Ishikawa (cell line): ENCODE measurements at regions not wholly inside any gene's neighbourhood (a gene's known extent, or its start where the extent isn't known, plus 50 kb on each side); places are given as distances from the start of the nearest gene placed in this dataset.

Experiments used
- CEBPB ChIP-seq: IDR thresholded peaks from 2 replicates; pipeline ENCODE4 v1.6.1; 2012
- CREB1 ChIP-seq: IDR thresholded peaks from 2 replicates; pipeline ENCODE4 v1.6.1; 2012; ENCODE audit warnings: low read depth
- EGR1 ChIP-seq: IDR thresholded peaks from 2 replicates; pipeline ENCODE4 v1.6.1; 2012
- EP300 ChIP-seq: IDR thresholded peaks from 2 replicates; pipeline ENCODE4 v1.6.1; 2012; ENCODE audit warnings: borderline replicate concordance
- FOXM1 ChIP-seq: IDR thresholded peaks from 2 replicates; pipeline ENCODE4 v1.6.1; 2012; ENCODE audit warnings: low read depth, borderline replicate concordance
- NFIC ChIP-seq: IDR thresholded peaks from 2 replicates; pipeline ENCODE4 v1.6.1; 2012
- RAD21 ChIP-seq: IDR thresholded peaks from 2 replicates; pipeline ENCODE4 v1.6.1; 2012; ENCODE audit warnings: low read depth
- TAF1 ChIP-seq: IDR thresholded peaks from 2 replicates; pipeline ENCODE4 v1.6.1; 2012; ENCODE audit warnings: low read depth, mild to moderate bottlenecking
- TCF12 ChIP-seq: IDR thresholded peaks from 2 replicates; pipeline ENCODE4 v1.6.1; 2012; ENCODE audit warnings: low read depth
- TEAD4 ChIP-seq: IDR thresholded peaks from 2 replicates; pipeline ENCODE4 v1.6.1; 2012
- YY1 ChIP-seq: IDR thresholded peaks from 2 replicates; pipeline ENCODE4 v1.6.1; 2012; ENCODE audit warnings: low read depth
- ZBTB7A ChIP-seq: IDR thresholded peaks from 2 replicates; pipeline ENCODE4 v1.6.1; 2012; ENCODE audit warnings: low read depth
- TF ChIP-seq, protein P1 (sequence below): IDR thresholded peaks from 2 replicates; pipeline ENCODE4 v1.6.1; 2012; ENCODE audit warnings: low read depth, mild to moderate bottlenecking
- TF ChIP-seq, protein P2 (sequence below): IDR thresholded peaks from 2 replicates; pipeline ENCODE4 v1.6.1; 2012
- TF ChIP-seq, protein P3 (sequence below): IDR thresholded peaks from 2 replicates; pipeline ENCODE4 v1.6.1; 2012

DNA sequence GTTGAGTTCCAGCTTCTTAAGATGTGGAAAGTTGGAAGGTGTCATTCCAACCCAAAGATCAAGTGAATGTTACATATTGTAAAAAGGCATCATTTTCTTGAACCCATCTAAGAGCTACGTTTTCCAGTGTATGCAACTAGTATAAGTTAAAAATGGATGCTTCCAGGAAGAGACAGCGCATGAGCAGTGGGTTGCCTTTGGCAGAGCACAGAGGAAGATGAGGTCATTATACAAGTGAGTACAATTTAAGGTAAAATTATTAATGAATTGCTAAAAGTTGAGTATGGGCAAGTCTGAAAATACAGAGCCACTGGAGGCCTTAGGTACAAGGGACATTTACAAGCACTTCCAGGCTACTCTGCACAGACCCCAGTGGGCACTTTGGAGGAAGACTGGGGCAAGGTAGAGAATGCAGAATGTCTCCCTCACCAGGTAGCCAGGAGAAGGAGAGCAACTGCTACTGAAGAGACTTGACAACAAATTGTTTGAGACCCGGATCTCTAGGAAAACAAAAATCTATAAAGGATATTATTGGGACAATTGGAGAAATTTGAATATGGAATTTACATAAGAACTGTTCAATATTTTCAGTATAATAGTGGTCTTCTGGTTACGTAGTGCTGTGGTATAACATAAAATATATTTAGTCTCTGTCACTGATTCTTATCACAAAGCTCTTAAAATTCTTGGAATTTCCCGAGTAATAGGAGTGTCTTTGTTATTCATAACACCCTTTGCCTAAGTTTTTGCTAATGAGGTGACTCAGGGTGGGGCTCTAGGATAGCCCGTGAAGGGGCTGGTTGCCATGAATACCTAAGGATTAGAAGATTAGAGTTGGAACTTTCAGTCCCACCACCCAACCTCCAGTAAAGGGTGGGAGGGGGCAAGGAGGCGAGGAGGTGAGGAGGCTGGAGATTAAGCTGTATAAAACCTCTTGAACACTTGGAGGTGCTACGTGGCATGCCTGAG lies 129.9 kb upstream of the FER start:
- TF ChIP-seq, protein P1, sequence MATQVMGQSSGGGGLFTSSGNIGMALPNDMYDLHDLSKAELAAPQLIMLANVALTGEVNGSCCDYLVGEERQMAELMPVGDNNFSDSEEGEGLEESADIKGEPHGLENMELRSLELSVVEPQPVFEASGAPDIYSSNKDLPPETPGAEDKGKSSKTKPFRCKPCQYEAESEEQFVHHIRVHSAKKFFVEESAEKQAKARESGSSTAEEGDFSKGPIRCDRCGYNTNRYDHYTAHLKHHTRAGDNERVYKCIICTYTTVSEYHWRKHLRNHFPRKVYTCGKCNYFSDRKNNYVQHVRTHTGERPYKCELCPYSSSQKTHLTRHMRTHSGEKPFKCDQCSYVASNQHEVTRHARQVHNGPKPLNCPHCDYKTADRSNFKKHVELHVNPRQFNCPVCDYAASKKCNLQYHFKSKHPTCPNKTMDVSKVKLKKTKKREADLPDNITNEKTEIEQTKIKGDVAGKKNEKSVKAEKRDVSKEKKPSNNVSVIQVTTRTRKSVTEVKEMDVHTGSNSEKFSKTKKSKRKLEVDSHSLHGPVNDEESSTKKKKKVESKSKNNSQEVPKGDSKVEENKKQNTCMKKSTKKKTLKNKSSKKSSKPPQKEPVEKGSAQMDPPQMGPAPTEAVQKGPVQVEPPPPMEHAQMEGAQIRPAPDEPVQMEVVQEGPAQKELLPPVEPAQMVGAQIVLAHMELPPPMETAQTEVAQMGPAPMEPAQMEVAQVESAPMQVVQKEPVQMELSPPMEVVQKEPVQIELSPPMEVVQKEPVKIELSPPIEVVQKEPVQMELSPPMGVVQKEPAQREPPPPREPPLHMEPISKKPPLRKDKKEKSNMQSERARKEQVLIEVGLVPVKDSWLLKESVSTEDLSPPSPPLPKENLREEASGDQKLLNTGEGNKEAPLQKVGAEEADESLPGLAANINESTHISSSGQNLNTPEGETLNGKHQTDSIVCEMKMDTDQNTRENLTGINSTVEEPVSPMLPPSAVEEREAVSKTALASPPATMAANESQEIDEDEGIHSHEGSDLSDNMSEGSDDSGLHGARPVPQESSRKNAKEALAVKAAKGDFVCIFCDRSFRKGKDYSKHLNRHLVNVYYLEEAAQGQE = no peak
- no peak for TF ChIP-seq EGR1
- no peak for TF ChIP-seq TAF1
- TF ChIP-seq RAD21 = no peak
- TF ChIP-seq ZBTB7A = no peak
- TF ChIP-seq NFIC = no peak
- no peak for TF ChIP-seq YY1
- TF ChIP-seq, protein P2, sequence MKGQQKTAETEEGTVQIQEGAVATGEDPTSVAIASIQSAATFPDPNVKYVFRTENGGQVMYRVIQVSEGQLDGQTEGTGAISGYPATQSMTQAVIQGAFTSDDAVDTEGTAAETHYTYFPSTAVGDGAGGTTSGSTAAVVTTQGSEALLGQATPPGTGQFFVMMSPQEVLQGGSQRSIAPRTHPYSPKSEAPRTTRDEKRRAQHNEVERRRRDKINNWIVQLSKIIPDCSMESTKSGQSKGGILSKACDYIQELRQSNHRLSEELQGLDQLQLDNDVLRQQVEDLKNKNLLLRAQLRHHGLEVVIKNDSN = no peak
- TF ChIP-seq, protein P3, sequence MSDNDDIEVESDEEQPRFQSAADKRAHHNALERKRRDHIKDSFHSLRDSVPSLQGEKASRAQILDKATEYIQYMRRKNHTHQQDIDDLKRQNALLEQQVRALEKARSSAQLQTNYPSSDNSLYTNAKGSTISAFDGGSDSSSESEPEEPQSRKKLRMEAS = no peak
- no peak for TF ChIP-seq TCF12
- no peak for TF ChIP-seq TEAD4
- no peak for TF ChIP-seq CEBPB
- no peak for TF ChIP-seq EP300
- TF ChIP-seq FOXM1 = no peak
- no peak for TF ChIP-seq CREB1

DNA sequence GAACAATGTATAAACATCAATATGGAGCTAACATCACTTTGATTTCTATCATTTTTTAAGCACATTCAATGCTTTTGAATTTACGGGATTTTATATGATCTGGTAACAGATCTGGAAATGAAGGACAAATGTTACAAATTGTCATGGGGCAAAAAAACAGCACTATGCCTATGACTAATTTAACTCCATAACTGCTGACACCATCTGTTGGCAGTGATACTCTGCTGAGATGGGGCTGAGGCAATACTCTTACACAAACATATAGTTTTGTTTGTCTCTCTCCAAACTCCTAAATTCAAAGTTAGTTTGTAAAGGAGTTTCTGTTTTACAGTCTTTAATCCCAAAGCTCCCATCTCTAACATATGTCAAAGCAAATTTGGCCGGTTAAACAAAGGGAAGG lies 132.5 kb upstream of the FER start:
- TF ChIP-seq TAF1 = no peak
- no peak for TF ChIP-seq FOXM1
- TF ChIP-seq, protein P2 = no peak
- no peak for TF ChIP-seq EP300
- no peak for TF ChIP-seq YY1
- TF ChIP-seq TEAD4 = no peak
- TF ChIP-seq, protein P1 = no peak
- no peak for TF ChIP-seq CREB1
- no peak for TF ChIP-seq RAD21
- TF ChIP-seq CEBPB = no peak
- TF ChIP-seq, protein P3 = no peak
- no peak for TF ChIP-seq ZBTB7A
- no peak for TF ChIP-seq EGR1
- no peak for TF ChIP-seq TCF12
- TF ChIP-seq NFIC = no peak

DNA sequence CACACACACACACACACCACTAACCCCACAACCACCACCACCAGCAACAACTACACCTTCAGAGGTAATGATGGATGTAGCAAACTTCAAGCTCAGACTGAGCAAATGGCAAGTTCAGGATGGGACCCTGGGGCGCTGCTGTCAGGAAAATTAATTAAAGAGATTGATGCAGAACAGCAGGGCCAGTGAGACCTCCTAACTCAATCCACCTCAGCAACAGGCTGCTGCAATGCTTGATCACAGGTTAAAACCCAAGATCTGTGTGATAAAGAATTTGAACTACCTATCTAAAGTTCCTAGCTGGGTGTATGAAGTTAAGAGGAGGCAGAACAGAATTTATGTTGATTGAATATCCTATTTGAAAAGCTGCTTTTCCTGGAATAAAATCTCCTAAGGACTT lies 140.3 kb upstream of the FER start:
- TF ChIP-seq EGR1 = no peak
- TF ChIP-seq EP300 = no peak
- no peak for TF ChIP-seq ZBTB7A
- TF ChIP-seq RAD21 = no peak
- TF ChIP-seq TEAD4 = no peak
- TF ChIP-seq, protein P2 = no peak
- TF ChIP-seq FOXM1 = no peak
- TF ChIP-seq NFIC = no peak
- TF ChIP-seq TCF12 = no peak
- TF ChIP-seq, protein P3 = no peak
- TF ChIP-seq CEBPB = no peak
- TF ChIP-seq, protein P1 = no peak
- TF ChIP-seq TAF1 = no peak
- TF ChIP-seq YY1 = no peak
- no peak for TF ChIP-seq CREB1
